Esophagus muscularis mucosa (tissue), 4 donors: ENCODE measurements at regions not wholly inside any gene's neighbourhood (a gene's known extent, or its start where the extent isn't known, plus 50 kb on each side); places are given as distances from the start of the nearest gene placed in this dataset.

Experiments
- DNase-seq: peaks from one replicate; pipeline ENCODE4 v3.0.0-alpha.2; 2017; ENCODE audit errors: extremely low spot score
- H3K27ac ChIP-seq, 4 donors: fragments of 200-600 bp; sonication (generic); replicated peaks in 1 of 4; 1 replicate in 3 of 4; 2 replicates in 1 of 4; pipeline ENCODE4 v1.5.1; 2016 to 2019; ENCODE audit warnings: mild to moderate bottlenecking in 1 of 4
- H3K27me3 ChIP-seq, 4 donors: fragments of 200-600 bp; sonication (generic); one replicate each; pipeline versions ENCODE4 v1.5.1 to v1.6.0; 2016 to 2019
- H3K36me3 ChIP-seq, 4 donors: fragments of 200-600 bp; sonication (generic); one replicate each; pipeline ENCODE4 v1.5.1; 2016 to 2019
- H3K4me1 ChIP-seq, 4 donors: fragments of 200-600 bp; sonication (generic); one replicate each; pipeline ENCODE4 v1.5.1; 2016 to 2019
- H3K4me3 ChIP-seq, 4 donors: fragments of 200-600 bp; sonication (generic); 1 replicate in 2 of 4; 2 replicates in 2 of 4; pipeline ENCODE4 v1.5.1; 2016 to 2019; ENCODE audit warnings: mild to moderate bottlenecking in 4 of 4, moderate library complexity in 1 of 4
- H3K9me3 ChIP-seq, 4 donors: fragments of 200-600 bp; sonication (generic); 1 replicate in 3 of 4; 2 replicates in 1 of 4; pipeline ENCODE4 v1.5.1; 2016 to 2019
- EP300 ChIP-seq: sonication (generic); formaldehyde crosslinking; IDR thresholded peaks from one replicate; pipeline ENCODE4 v1.6.1; 2017; ENCODE audit warnings: antibody characterized with exemption
- POLR2A ChIP-seq: fragments of 450-650 bp; IDR thresholded peaks from one replicate; pipeline ENCODE4 v1.6.1; 2017; ENCODE audit warnings: antibody characterized with exemption, moderate library complexity, mild to moderate bottlenecking, low read depth
- POLR2AphosphoS5 ChIP-seq, 2 donors: sonication (generic); formaldehyde crosslinking; IDR thresholded peaks; one replicate each; pipeline ENCODE4 v1.6.1; 2017; ENCODE audit warnings: antibody characterized with exemption in 2 of 2
- WGBS: methylation state at CpG from one replicate; pipeline ENCODE4 v1.1.5; 2018; 5-methylcytosine and 5-hydroxymethylcytosine counted together
- intact Hi-C: fragments of 100-400 bp; cut with DNase I; formaldehyde crosslinking; loops from one replicate; pipeline ENCODE4 v1.15.1; 2023
- TF ChIP-seq, protein P1 (sequence below), 3 experiments: fragments of 200-600 bp in 2 of 3; fragments of 450-650 bp in 1 of 3; sonication (generic) in 2 of 3; IDR thresholded peaks; one replicate each; pipeline ENCODE4 v1.5.1; 2017 to 2019; ENCODE audit warnings: antibody characterized with exemption in 3 of 3, mild to moderate bottlenecking in 2 of 3, moderate library complexity in 1 of 3

DNA sequence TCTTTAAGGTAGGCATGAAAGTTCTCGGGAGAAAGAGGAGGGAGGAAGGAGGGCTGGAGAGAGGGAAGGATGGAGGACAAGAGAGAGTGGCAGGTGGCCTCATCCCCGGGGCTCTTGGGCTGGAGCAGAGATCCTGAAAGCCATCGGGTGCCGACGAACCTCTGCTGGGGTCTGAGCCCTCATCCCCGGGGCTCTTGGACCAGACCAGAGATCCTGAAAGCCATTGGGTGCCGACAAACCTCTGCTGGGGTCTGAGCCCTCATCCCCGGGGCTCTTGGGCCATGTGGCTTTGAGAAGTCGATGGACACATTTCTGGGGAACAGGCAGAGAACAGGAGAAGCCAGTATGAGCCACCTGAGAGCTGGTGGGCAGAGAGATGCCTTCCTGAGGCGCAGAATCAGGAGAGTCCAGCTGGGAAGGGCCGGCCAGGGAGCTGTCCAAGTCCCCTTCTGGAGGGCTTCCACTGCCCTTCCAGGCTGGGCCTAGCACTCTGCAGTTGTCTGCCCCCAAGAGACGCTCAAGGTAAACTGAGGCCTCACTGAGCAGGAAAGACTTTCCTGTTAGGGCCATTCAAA, 1398.1 kb downstream of the BRD1 start:
- WGBS: 83% methylated on average over 12 of the region's 12 CpGs
- Histone ChIP-seq H3K4me1 (no peaks in the 10 kb centered on the region), H3K27ac (no peak overlapping the region), H3K36me3 (no peaks in the 10 kb centered on the region), H3K9me3 (no peaks in the 10 kb centered on the region), H3K4me3 (no peak overlapping the region), H3K27me3 (peaks cover 0 to 56% (median 0%) of the 10 kb centered on the region in 4 donors)
- no peak for DNase-seq
- TF ChIP-seq, protein P1, sequence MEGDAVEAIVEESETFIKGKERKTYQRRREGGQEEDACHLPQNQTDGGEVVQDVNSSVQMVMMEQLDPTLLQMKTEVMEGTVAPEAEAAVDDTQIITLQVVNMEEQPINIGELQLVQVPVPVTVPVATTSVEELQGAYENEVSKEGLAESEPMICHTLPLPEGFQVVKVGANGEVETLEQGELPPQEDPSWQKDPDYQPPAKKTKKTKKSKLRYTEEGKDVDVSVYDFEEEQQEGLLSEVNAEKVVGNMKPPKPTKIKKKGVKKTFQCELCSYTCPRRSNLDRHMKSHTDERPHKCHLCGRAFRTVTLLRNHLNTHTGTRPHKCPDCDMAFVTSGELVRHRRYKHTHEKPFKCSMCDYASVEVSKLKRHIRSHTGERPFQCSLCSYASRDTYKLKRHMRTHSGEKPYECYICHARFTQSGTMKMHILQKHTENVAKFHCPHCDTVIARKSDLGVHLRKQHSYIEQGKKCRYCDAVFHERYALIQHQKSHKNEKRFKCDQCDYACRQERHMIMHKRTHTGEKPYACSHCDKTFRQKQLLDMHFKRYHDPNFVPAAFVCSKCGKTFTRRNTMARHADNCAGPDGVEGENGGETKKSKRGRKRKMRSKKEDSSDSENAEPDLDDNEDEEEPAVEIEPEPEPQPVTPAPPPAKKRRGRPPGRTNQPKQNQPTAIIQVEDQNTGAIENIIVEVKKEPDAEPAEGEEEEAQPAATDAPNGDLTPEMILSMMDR (IDR thresholded peaks at IDR 0.05): no peak
- TF ChIP-seq POLR2A (no peak), POLR2AphosphoS5 (IDR thresholded peaks at IDR 0.05) (no peak), EP300 (no peak)
- intact Hi-C loops: no loop called here

DNA sequence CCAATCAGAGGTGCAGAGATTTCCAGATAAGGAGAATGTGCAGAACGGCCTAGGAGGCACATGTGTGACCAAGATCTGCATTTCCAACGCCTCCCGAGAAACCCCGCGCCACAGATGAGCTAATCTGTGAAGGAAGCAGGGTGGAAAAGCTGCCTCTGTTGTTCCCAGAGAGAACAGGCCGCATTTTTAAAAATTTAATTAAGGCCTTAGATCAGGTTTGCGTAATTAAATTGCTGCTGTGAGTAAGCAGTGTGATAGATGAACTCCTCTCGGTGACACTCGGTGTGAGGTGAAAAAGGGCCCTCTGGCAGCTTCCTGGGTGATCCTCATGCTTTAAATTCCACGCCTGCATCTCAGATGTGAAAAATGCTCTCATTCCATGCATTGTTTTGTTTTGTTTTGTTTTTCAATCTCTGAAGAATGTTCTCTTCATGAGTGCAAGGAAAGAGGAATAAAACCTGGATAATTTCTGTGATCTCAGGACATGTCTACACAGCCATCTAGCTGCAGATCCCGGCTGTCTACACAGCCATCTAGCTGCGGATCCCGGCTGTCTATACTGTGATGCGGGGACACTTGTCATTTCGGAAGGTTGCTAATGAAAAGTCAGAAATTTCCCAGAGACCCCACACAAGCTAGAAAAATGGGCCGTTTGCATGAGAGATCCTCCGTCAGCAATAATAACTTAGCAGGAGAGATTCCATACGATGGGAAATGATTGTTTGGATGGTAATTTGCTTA, 1398.9 kb downstream of the BRD1 start:
- WGBS: 74% methylated on average over 18 of the region's 18 CpGs
- intact Hi-C loops: no loop called here
- no peak for DNase-seq

DNA sequence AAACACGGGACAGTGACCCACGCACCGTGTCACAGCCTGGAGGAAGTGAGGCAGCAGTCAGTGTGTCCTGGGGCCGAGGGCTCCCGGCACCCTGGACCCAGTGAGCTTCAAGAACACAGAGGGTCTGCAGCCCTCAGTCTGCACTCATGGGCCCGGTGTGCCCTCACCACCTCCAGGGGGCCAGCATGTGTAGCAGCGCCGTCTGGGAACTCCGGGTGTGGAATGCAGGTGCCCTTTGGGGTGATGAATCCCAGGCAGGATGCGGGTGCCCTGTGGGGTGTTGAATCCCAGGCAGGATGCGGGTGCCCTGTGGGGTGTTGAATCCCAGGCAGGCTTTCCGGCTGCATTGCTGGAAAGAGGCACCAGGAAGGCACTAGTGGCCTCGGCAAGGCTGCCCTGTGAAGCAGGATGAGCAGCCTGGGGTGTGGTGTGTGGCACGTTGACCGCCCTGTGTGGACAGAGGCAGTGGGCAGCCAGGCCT, 1399.9 kb downstream of the BRD1 start:
- H3K4me1 ChIP-seq: no peaks in the 10 kb centered on the region
- H3K9me3 ChIP-seq: no peaks in the 10 kb centered on the region
- peaks cover 0 to 69% (median 0%) of the 10 kb centered on the region in 4 donors for H3K27me3 ChIP-seq
- 80% methylated on average over 10 of the region's 15 CpGs for WGBS
- DNase-seq: no peak
- no peak overlapping the region for H3K27ac ChIP-seq
- H3K4me3 ChIP-seq: no peak overlapping the region
- intact Hi-C loops: no loop called here
- no peaks in the 10 kb centered on the region for H3K36me3 ChIP-seq
- TF ChIP-seq POLR2AphosphoS5 (IDR thresholded peaks at IDR 0.05) (no peak), POLR2A (no peak), EP300 (no peak)
- TF ChIP-seq, protein P1 (IDR thresholded peaks at IDR 0.05): no peak

More for the DNA sequence above, 1398.9 kb downstream of the BRD1 start:
- no peak overlapping the region for H3K4me3 ChIP-seq
- H3K36me3 ChIP-seq: no peaks in the 10 kb centered on the region
- no peak overlapping the region for H3K27ac ChIP-seq
- TF ChIP-seq EP300 (no peak), POLR2A (no peak), POLR2AphosphoS5 (IDR thresholded peaks at IDR 0.05) (no peak)
- TF ChIP-seq, protein P1 (IDR thresholded peaks at IDR 0.05): no peak
- H3K27me3 ChIP-seq: peaks cover 0 to 63% (median 0%) of the 10 kb centered on the region in 4 donors
- H3K9me3 ChIP-seq: no peaks in the 10 kb centered on the region
- H3K4me1 ChIP-seq: no peaks in the 10 kb centered on the region

DNA sequence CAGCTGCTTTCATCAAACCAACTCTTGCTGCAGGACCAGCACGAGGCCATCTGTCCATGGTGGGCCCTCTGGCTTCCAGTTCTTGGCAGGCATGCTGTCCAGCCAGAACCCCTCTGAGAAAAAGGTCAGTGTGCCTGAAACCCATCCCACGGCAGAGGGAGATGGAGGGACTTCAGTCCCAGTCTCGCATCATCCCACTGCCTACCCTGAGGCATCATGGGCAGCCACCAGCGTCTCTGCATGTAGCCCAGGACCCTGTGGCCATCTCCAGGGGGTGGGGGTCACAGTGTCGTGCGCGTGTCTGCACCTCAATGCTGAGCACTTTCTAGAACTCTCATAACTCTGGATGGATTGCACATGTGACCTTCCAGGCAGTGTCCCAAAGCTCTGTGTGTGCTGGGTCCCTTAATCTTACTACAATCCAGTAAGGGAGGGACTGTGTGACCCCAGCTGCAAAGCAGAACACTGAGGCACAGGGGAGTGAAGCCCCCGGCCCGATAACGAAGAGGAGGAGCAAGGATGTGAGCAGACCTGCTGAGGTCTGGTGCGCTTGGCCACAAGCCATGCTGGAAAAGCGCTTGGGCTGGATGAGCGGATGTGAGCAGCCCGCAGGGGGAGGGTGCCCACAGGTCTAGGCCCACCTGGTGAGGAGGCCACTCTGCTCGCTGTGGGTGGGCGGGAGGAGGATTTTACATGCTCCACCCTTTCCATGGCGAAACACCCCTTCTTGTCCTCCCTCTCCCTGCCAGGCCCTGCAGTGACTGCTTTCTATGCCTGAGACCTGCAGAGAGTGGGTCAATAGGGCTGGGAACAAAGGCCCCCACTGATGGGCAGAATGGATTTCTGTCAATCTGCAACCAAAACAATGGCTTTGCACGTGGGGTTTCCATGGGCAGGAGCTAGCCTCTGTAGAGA, 1401.0 kb downstream of the BRD1 start:
- no peak overlapping the region for H3K4me3 ChIP-seq
- TF ChIP-seq POLR2A: no peak
- no peak for TF ChIP-seq EP300
- no peak for TF ChIP-seq POLR2AphosphoS5 (IDR thresholded peaks at IDR 0.05)
- TF ChIP-seq, protein P1 (IDR thresholded peaks at IDR 0.05): no peak
- H3K27me3 ChIP-seq: peaks cover 0 to 63% (median 0%) of the 10 kb centered on the region in 4 donors
- no peaks in the 10 kb centered on the region for H3K9me3 ChIP-seq
- no peak overlapping the region for H3K27ac ChIP-seq
- H3K4me1 ChIP-seq: no peaks in the 10 kb centered on the region
- 83% methylated on average over 14 of the region's 18 CpGs for WGBS
- DNase-seq: no peak
- intact Hi-C loops: no loop called here
- H3K36me3 ChIP-seq: no peaks in the 10 kb centered on the region
